WTC11 (cell line): ENCODE measurements at regions not wholly inside any gene's neighbourhood (a gene's known extent, or its start where the extent isn't known, plus 50 kb on each side); places are given as distances from the start of the nearest gene placed in this dataset.

ENCODE experiments used
- CBFB ChIP-seq: sonication (generic); formaldehyde crosslinking; IDR thresholded peaks from 2 replicates; pipeline ENCODE4 v1.8.1; 2022; ENCODE audit warnings: mild to moderate bottlenecking, low read depth, missing genetic modification reagents
- NR1H2 ChIP-seq: sonication (generic); formaldehyde crosslinking; IDR thresholded peaks from 2 replicates; pipeline ENCODE4 v1.9.0; 2021; ENCODE audit warnings: mild to moderate bottlenecking, moderate library complexity, missing genetic modification reagents
- ZNF317 ChIP-seq: sonication (generic); formaldehyde crosslinking; IDR thresholded peaks from 2 replicates; pipeline ENCODE4 v1.8.1; 2023; ENCODE audit warnings: low read depth, mild to moderate bottlenecking, moderate library complexity, missing genetic modification reagents, borderline replicate concordance
- TF ChIP-seq, protein P1 (sequence below): fragments of 200-600 bp; IDR thresholded peaks from 2 replicates; pipeline ENCODE4 v1.8.0; 2022; ENCODE audit warnings: antibody characterized with exemption
- TF ChIP-seq, protein P2 (sequence below): sonication (generic); formaldehyde crosslinking; IDR thresholded peaks from 2 replicates; pipeline ENCODE4 v1.8.0; 2022; ENCODE audit warnings: mild to moderate bottlenecking, missing genetic modification reagents

DNA sequence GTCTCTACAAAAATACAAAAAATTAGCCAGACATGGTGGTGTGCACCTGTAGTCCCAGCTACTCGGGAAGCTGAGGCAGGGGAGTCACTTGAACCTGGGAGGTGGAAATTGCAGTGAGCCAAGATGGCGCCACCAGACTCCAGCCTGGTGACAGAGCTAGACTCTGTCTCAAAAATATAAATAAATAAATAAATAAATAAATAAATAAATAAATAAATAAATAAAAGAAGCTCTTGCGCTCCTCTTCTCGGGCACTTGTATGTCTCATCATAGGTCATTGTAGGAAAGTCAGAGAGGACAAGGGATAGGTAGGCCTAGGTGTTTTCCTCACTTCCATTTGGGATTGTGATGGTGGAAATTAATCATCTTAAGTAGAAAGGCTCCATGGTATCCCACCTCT, 252.8 kb downstream of the PIK3R1 start:
- TF ChIP-seq, protein P1, sequence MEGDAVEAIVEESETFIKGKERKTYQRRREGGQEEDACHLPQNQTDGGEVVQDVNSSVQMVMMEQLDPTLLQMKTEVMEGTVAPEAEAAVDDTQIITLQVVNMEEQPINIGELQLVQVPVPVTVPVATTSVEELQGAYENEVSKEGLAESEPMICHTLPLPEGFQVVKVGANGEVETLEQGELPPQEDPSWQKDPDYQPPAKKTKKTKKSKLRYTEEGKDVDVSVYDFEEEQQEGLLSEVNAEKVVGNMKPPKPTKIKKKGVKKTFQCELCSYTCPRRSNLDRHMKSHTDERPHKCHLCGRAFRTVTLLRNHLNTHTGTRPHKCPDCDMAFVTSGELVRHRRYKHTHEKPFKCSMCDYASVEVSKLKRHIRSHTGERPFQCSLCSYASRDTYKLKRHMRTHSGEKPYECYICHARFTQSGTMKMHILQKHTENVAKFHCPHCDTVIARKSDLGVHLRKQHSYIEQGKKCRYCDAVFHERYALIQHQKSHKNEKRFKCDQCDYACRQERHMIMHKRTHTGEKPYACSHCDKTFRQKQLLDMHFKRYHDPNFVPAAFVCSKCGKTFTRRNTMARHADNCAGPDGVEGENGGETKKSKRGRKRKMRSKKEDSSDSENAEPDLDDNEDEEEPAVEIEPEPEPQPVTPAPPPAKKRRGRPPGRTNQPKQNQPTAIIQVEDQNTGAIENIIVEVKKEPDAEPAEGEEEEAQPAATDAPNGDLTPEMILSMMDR: no peak
- TF ChIP-seq ZNF317 (CRISPR knock-in tag) (no peak), NR1H2 (no peak), CBFB (CRISPR knock-in tag) (no peak)
- TF ChIP-seq, protein P2, sequence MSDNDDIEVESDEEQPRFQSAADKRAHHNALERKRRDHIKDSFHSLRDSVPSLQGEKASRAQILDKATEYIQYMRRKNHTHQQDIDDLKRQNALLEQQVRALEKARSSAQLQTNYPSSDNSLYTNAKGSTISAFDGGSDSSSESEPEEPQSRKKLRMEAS (CRISPR knock-in tag): no peak
